GM04503 (cell line): ENCODE measurements at regions not wholly inside any gene's neighbourhood (a gene's known extent, or its start where the extent isn't known, plus 50 kb on each side); places are given as distances from the start of the nearest gene placed in this dataset.
"Not testable (repeated sequence)": the region's sequence is repeated elsewhere in the genome, so short reads cannot be mapped to it uniquely, and the experiment has no call there.

ENCODE experiments used
- DNase-seq: peaks from one replicate; pipeline ENCODE4 v3.0.0-alpha.2; 2012; ENCODE audit warnings: low read depth

DNA sequence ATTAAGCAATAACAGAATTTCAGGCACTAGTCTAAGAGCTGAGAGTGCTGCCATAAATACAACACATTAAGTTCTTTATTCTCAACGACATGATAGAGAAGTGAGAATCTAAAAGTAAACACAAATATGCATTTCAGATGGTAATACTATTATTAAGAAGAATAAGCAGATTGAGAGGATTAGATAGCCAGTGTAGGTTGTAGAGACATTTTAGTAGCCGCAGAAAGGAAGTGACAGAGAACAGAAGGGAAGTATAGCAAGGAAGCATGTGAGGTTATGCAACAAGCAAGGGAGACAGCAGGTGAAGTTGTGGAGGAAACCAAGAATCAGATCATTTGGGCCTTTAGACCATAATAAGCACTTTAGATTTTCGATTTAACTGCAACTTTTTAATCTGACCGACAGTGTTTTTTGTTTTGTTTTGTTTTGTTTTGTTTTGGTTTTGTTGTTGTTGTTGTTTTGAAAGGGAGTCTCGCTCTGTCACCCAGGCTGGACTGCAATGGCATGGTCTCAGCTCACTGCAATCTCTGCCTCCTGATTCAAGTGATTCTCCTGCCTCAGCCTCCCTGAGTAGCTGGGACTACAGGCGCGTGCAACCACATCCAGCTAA, 737.0 kb upstream of the ADGRB3 start:
- DNase-seq: no peak

DNA sequence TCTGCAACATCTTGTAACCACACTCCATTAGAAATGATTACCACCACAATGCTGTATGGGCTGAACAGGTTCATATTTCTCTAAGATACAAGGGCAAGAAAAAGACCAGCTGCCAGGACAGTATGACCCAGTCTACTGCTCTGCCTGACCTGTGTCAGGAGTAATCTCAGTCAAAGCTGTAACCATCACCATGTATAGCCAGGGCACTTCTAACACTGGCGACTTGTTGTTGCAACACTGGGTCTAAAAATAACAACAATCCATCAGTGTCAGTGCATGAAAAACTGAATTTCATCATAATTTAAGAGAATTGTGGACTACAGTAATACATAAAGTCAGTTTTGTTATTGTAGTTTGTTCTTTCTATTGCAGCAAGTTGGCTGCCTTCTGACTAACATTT, 738.6 kb upstream of the ADGRB3 start:
- DNase-seq: no peak

DNA sequence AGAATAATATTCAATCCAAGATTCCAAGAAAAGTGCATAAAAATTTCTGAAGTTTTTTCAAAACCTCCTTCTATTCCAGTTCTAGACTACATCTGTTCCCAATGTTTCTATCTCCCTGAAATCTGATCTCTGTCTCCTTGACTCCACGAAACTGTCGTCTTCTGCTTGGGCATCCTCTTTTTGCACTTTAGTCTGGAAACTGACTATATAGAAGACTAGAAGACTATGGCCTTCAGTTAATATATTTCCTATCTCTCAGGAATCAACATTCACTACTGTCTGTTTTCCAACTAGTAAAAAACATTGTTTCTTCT, 745.4 kb upstream of the ADGRB3 start:
- no peak for DNase-seq

DNA sequence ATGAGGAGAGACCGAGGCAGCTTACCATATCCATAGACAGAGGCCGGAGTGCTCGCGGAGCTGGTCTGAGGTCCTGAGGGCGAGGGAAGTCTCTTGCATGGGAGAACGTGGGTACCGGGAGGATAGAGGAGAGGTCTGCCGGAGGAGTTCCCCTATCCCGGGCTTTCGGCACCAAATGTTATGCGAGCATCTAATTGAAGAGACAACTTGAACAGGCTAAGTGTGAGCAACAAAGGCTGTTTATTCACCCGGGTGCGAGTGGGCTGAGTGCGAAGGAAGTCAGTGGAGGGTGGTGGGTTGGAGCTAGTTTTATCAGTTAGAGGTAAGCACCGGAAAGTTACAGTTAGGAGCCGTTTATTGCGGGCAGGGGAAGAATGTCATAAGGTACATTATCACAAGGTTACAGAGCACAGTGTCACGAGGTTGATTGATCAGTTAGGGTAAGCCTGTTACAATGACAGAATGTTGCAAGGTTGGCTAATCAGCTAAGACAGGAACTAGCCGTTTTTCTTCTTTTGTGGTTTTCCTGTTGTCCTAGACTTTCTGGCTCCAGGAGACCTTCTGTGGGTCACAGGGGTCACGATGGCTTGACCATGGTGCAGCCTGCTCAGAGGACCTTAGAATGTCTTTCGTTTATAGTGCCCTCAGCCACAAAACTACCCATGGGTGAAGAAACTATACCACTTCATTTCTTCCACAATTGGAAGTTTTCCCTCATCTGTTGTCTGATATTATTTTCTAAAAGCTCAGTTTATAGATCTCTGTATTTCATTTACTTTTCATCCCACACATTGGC, 746.0 kb upstream of the ADGRB3 start:
- no peak for DNase-seq

DNA sequence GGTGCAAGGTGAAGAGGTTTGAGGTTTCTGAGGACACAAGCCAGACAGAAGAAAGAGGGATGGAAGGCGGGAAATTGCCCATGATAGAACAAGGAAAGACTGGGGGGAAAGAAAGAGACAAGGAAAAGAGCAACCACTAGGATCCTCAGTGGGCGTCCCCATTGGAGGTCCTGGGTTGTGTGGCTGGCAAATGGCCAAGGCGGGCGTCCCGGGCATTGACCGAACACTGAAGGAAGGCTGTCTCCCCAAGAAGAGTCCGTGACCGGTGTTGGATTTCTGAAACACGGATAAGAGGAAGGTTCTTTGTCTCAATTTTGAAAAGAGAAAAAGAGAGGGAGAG, 746.6 kb upstream of the ADGRB3 start:
- DNase-seq: no peak

DNA sequence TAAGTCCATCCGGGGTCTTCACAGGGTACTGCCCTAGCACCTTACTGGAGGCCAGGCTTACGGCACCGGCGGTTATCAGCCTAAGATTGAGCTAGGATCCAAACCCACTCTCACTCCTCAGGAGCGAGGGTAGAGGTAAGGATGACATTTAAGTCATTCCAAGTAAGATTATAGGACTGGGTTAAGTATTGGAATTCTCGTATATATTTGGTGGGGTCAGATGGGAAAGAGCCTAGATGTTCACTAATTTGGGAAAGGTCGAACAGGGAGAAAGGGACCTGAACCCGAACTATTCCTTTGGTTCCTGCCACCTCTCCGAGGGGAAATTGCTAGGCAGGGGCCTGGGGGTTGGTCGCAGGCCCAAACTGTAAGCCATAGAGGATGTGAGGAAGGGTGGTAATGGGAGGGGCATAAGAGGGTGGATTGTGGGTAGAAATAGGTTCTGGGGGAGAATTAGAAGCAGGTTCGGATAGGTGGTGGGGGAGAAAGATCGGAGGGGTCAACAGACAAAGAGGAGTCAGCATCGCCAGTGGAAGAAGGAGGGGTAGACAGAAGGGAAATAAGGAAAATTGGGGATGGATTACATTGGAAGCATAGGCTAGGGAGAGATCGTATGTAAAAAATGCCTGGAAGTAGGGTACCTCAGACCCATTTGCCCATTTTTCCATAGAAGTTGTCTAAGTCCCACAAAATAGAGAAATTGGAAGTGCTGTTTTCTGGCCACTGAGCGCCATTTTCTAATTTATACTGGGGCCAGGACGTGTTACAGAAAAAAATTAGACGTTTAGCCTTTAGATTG, 747.1 kb upstream of the ADGRB3 start:
- no peak for DNase-seq

DNA sequence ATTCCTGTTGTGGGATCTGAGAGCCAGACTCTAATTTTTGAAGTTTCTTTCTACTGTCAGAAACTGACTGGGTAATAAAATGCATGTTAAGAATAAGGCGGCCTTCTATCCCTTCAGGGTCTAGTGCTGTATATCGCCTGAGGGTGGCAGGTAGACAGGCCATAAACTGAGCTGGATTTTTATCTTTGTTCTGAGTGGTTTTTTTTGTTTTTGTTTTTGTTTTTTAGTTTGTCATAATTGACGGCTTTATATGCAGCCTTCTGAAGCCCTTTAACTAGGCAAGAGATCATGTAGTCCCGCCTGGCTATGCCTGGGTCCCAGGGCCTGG, 747.7 kb upstream of the ADGRB3 start:
- DNase-seq: no peak

DNA sequence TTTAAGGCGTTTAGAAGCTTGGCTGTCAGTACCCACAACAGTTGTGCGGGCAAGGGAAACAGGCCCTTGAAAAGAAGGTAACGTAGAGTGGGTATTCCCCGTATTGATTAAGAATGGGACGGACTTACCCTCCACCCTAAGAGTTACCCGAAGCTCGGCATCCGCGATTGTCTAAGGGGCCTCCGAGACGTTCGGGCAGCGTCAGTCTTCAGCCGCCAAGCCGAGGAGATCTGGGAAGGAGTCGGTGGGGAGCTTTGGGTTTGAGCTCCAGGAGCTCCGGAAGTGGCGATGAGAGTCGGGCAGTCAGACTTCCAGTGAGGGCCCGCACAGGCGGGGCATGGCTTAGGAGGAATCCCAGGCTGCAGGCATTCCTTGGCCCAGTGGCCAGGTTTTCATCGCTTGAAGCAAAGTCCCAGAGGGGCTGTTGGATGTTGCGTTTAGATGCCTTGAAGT, 748.2 kb upstream of the ADGRB3 start:
- DNase-seq: no peak

DNA sequence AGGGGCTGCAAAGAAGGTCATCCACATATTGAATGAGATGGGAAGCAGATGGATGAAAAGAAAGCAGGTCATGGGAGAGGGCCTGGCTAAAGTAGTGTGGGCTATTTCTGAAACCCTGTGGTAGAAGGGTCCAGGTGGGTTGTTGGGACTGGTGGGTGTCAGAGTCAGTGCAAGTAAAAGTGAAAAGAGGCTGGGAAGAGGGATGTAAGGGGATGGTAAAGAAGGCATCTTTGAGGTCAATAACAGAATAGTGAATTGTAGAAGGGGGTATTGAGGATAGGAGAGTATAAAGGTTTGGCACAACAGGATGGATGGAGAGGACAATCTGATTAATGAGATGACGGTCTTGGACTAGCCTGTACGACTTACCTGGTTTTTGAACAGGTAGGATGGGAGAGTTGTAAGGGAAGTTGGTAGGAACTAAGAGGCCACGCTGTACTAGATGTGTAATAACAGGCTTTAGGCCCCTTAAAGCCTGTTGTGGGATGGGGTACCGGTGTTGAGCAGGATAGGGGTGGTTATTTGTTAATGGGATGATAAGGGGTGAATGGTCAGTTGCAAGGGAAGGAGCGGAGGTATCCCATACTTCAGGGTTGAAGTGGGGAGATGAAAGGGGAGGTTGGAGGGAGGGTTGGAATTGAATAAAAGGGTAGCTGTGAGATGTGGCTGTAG, 748.9 kb upstream of the ADGRB3 start:
- no peak for DNase-seq

DNA sequence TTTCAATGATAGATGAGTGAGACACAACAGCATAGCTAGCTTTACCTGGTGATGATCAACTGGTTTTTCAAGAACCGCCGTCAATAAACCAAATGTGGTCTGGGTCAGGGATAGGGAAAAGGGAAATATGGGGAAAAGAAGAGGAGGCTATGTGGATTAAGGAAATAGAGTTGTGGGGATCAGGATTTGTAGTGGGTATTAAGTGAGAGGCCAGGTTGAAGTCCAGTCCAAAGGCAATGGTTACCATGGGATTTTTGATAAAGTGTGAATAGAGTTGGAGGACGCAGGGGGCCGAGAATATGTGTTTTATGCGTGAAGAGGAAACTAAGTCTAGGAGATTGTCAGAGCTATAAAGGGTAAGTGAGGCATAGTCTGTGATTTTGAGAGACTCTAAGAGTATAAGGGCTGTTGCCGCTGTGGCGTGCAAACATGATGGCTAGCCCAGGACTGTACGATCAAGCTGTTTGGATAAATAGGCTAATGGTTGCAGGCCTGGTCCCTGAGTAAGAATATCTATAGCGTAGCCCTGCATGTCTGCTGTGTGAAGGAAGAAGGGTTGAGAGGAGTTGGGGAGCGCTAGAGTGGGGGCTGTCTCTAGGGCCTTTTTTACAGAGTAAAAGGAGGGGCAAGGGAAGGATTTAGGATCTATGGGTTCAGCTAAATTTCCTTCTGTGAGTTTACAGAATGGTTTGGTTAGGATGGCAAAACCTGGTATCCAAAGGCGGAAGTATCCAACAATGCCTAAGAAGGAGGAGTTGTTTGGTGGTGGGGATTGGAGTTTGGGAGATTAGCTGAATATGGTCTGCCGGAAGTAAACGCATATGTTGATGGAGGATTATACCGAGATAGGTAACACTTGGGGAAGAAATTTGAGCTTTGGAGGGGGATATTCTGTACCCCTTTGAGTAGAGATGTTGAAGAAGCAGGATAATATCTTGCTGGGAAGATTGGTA, 749.7 kb upstream of the ADGRB3 start:
- no peak for DNase-seq

DNA sequence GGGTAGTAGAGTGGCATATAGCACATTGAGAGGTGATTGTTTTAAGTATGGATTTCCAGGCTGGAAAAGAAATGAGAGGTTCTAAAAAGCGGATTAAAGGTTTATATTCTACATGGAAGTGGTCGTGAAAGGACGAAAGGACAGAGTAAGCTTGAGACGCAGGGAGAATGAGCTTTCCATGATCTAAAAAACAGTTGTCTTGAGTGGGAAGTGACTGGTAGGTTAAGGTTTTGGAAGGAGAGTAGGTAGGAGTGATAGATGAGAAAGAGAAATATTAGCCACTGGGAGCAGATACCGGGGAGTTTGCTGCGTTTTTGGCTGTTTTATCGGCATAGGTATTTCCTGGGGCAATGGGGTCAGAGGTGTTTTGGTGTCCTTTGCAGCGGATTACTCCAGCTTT, 750.6 kb upstream of the ADGRB3 start:
- DNase-seq: no peak

DNA sequence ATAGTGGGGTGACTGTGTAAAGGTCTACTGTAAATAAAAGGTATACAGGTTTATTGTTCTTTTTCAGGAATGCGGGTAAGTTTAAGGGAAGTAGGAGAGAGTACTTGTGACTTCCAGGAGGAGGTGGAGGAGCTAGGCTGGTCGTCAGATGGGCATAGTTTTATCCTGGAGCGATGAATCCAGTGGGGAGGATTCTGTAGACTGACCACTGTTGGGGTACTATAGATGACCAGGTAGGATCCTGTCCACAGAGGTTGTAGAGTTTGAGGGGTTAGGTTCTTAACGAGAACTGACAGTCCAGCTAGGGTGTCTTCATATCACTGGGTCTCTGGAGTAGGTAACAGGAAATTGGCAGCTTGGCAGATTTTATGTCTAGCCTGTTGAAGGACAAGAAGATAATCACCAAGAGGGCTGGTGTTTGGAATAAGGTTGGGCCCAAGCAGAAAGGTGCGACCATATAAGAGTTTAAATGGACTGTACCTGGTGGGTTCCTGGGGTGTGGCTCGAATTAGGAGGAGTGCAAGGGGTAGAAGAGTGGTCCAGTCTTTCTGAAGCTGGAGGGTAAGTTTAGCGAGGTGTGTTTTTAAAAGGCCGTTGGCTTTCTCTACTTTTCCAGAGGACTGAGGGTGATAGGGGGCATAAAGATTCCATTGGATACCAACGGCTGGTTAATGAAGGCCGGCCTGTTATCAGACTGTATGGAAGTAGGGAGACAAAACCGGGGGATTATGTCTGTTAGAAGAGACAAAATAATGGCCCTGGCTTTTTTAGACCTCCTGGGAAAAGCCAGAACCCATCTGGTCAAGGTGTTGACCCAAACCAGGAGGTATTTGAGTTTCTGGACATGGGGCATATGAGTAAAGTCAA, 751.3 kb upstream of the ADGRB3 start:
- DNase-seq: no peak

DNA sequence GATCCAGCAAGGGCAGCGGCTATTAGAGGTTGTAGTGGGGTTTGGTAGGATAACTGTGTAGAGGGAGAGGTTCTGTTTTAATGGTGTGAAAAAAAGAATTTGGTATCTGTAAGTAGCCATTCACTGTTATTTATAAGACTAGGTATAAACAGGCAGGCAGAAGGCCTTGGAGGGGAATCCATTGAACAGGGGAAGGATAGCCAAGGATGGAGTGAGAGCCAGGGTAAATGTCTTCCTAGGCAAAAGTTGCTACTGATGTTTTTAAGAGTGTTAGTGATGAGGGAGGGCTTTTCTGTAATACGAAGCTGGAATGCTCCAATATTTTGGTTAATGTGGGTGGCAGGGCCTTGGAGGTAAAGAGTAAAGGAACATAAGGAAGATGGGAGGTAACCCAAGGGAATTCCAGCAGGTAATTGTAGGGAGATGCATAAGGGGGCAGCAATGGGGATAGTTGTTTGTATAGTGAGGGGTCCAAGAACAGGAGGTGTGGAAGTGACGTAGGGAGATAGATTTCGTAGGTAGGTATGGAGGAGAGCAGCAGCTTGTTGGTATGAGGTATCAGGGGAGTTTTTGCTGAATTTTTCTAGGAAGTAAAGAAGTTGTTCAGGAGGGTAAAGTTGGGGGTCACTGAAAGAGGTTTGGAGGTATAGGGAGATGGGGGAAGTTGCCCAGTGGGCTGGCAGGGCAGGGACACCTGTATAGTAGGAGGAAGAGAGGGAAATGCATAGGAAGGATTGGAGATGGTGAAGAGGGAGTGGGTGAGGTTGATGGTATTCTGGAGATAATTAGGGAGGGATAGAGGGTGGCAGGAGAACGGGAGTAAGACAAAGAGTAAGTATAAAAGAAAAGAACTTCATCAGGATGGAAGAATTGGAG, 752.4 kb upstream of the ADGRB3 start:
- no peak for DNase-seq

DNA sequence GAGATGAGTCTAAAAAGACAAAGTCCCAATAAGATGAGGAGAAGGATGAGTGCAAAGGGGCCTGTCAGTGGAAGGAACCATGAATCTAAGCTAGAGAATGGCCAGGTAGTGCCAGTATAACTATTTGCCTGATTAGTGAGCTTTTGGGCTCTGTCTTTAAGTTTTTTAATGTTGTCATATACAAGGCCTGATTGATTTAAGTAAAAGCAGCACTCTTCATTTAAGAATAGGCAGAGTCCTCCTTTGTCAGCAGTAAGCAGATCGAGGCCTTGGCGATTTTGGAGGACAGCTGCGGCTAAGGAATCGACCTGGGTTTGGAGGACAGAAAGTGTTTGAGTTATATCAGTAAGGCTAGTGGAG, 753.4 kb upstream of the ADGRB3 start:
- no peak for DNase-seq

DNA sequence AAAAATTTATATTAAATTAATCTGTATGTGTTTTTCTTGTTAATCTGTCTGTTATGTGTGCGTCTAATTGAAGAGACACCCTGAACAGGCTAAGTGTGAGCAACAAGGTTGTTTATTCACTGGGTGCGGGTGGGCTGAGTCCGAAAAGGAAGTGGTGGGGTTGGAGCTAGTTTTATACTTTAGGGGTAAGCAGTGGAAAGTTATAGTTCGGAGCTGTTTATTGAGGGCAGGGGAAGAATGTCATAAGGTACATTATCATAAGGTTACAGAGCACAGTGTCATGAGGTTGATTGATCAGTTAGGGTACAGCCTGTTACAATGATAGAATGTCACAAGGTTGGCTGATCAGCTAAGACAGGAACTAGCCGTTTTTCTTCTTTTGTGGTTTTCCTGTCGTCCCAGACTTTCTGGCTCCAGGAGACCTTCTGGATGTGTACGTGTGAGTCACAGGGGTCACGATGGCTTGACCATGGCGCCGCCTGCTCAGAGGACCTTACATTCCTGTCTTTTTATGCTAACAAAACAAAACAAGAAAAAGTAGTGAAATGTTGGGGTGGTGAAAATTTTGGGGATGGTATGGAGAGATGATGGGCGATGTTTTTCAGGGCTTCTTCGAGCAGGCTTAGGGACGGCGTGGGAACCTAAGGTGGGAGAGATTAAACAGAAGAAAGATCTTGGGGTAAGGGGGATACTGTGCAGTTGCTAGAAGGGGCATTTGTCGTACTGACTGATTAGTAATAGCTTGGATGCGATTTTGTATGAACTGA, 754.0 kb upstream of the ADGRB3 start:
- no peak for DNase-seq

DNA sequence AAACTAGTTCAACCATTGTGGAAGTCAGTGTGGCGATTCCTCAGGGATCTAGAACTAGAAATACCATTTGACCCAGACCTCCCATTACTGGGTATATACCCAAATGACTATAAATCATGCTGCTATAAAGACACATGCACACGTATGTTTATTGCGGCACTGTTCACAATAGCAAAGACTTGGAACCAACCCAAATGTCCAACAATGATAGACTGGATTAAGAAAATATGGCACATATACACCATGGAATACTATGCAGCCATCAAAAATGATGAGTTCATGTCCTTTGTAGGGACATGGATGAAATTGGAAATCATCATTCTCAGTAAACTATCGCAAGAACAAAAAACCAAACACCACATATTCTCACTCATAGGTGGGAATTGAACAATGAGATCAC, 754.7 kb upstream of the ADGRB3 start:
- DNase-seq: not testable (repeated sequence)

DNA sequence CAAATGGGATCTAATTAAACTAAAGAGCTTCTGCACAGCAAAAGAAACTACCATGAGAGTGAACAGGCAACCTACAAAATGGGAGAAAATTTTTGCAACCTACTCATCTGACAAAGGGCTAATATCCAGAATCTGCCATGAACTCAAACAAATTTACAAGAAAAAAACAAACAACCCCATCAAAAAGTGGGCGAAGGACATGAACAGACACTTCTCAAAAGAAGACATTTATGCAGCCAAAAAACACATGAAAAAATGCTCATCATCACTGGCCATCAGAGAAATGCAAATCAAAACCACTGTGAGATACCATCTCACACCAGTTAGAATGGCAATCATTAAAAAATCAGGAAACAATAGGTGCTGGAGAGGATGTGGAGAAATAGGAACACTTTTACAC, 755.2 kb upstream of the ADGRB3 start:
- not testable (repeated sequence) for DNase-seq

DNA sequence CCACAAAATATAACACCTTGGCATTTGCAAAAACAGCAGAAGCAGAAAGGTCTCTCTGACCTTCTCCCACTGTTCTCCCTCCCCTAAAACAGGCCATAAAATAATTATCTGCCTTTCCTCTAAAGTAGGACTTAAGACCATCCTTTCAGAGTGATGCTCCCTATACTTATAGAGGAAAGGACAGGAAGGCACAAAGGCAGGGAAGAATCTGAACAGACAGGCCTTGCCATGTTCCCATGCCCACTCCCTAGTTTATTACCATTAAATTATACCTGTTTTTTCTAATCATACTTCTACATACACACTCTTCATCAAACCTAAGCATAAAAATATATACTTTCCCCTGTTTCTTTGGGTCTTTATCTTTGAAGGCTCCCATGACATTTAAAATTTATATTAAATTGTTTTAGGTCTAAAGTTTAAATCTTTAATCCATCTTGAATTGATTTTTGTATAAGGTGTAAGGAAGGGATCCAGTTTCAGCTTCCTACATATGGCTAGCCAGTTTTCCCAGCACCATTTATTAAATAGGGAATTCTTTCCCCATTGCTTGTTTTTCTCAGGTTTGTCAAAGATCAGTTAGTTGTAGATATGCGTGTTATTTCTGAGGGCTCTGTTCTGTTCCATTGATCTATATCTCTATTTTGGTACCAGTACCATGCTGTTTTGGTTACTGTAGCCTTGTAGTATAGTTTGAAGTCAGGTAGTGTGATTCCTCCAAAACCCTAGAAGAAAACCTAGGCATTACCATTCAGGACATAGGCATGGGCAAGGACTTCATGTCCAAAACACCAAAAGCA, 755.8 kb upstream of the ADGRB3 start:
- DNase-seq: not testable (repeated sequence)
